K562 (cell line): ENCODE measurements at regions not wholly inside any gene's neighbourhood (a gene's known extent, or its start where the extent isn't known, plus 50 kb on each side); places are given as distances from the start of the nearest gene placed in this dataset.

Experiments used
- TARDBP ChIP-seq: fragments of 450-650 bp; IDR thresholded peaks from 2 replicates; pipeline ENCODE4 v1.6.1; 2016
- TF ChIP-seq, protein P1 (sequence below), 2 experiments: fragments of 450-650 bp; formaldehyde crosslinking in 1 of 2; IDR thresholded peaks; 2 replicates each; pipeline versions ENCODE4 v1.4.0 to v1.6.1; 2014 to 2020; ENCODE audit warnings: mild to moderate bottlenecking in 2 of 2, borderline replicate concordance in 1 of 2, low read depth in 1 of 2
- TF ChIP-seq, protein P2 (sequence below): fragments of 450-650 bp; formaldehyde crosslinking; IDR thresholded peaks from 2 replicates; pipeline ENCODE4 v1.4.0; 2020; ENCODE audit warnings: mild to moderate bottlenecking, moderate library complexity

DNA sequence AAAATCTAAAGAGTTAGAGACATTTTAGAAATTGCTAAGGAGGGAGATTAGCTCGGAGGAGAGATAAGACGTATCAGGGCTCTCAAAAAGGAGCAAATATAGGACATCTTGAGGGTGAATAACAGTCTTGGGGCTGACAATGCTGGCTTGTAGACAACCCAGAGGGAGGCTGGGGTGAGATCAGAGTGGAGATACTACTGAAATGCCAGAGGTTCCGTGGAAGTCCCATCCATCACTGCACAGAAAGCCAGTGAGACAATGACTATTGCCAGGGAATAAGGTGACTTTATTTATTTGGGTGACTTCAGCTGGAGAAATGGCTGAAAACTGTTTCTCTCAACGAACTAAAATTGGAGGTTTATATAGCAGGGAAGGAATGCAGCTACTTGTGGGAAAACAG is 838.1 kb upstream of the AGA start (continued):
- TF ChIP-seq, protein P1, sequence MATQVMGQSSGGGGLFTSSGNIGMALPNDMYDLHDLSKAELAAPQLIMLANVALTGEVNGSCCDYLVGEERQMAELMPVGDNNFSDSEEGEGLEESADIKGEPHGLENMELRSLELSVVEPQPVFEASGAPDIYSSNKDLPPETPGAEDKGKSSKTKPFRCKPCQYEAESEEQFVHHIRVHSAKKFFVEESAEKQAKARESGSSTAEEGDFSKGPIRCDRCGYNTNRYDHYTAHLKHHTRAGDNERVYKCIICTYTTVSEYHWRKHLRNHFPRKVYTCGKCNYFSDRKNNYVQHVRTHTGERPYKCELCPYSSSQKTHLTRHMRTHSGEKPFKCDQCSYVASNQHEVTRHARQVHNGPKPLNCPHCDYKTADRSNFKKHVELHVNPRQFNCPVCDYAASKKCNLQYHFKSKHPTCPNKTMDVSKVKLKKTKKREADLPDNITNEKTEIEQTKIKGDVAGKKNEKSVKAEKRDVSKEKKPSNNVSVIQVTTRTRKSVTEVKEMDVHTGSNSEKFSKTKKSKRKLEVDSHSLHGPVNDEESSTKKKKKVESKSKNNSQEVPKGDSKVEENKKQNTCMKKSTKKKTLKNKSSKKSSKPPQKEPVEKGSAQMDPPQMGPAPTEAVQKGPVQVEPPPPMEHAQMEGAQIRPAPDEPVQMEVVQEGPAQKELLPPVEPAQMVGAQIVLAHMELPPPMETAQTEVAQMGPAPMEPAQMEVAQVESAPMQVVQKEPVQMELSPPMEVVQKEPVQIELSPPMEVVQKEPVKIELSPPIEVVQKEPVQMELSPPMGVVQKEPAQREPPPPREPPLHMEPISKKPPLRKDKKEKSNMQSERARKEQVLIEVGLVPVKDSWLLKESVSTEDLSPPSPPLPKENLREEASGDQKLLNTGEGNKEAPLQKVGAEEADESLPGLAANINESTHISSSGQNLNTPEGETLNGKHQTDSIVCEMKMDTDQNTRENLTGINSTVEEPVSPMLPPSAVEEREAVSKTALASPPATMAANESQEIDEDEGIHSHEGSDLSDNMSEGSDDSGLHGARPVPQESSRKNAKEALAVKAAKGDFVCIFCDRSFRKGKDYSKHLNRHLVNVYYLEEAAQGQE (IDR thresholded peaks at IDR 0.05; ENCODE audit: borderline replicate concordance), result no peak
- TF ChIP-seq, protein P1 (CRISPR knock-in tag; IDR thresholded peaks at IDR 0.05; ENCODE audit: low read depth), result no peak
- TF ChIP-seq, protein P2, sequence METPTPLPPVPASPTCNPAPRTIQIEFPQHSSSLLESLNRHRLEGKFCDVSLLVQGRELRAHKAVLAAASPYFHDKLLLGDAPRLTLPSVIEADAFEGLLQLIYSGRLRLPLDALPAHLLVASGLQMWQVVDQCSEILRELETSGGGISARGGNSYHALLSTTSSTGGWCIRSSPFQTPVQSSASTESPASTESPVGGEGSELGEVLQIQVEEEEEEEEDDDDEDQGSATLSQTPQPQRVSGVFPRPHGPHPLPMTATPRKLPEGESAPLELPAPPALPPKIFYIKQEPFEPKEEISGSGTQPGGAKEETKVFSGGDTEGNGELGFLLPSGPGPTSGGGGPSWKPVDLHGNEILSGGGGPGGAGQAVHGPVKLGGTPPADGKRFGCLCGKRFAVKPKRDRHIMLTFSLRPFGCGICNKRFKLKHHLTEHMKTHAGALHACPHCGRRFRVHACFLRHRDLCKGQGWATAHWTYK (CRISPR knock-in tag), result no peak
- no peak for TF ChIP-seq TARDBP
